Activated CD4-positive, alpha-beta T cell treated with anti-CD3 and anti-CD28 coated beads for 4 hours (primary cell): ENCODE measurements at regions not wholly inside any gene's neighbourhood (a gene's known extent, or its start where the extent isn't known, plus 50 kb on each side); places are given as distances from the start of the nearest gene placed in this dataset.
"Not testable (repeated sequence)": the region's sequence is repeated elsewhere in the genome, so short reads cannot be mapped to it uniquely, and the experiment has no call there.

Experiments
- DNase-seq, 2 donors: peaks; one replicate each; pipeline ENCODE4 v3.0.0-alpha.2; 2020

DNA sequence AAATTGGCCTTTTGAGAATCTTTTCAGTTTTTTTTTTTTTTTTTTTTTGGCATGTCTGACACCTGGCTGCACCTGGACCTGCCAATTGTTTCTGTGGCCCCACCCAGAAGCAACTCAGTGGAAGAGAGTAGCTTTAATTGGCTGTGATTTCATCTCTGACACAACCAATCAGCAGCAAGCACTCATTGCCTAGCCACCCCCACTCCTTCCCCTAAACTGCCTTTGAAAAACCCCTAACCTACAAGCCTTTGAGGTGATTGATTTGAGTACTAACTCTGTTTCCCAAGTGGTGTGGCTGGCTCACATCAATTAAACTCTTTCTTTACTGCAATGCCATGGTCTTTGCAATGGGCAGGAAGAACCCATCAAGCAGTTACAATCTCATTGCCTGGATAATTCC, 98.2 kb upstream of the CHORDC1 start:
- no peak for DNase-seq

DNA sequence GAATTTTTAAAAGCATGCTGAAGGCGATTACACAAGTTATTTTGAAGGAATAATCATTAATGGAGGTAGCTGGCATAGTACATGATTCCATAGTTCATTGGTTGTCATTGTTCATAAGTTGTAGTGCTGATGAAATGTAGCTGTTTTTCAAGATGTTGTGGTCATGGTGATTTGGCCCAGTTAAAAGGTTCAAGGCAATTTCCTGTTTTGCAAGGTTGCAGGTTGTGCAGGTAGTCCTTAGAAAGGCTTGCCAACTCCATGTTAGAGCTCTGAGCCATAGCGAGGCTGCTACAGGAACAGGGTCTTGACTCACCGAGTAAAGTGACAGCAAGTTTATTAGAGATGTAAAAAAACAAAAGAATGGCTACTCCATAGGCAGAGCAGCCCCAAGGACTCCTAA, 95.8 kb upstream of the CHORDC1 start:
- no peak for DNase-seq

DNA sequence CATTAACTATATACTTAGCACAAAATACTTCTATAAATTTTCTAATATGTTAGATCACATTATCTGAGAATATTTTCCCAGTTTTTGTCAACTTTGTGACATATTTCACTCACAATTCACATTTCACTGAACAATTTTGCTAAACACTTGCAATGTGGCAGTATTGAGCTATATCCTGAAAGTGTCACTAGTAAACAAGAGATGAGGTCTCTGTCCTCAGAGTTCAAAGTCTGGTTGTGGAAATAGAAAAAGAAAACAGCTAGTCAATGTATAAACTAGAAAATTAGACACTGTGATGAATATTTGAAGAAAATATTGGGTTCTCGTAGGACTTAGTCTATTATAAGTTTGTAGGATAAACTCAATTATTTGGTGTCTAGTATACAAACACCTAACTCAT, 87.4 kb upstream of the CHORDC1 start:
- no peak for DNase-seq

DNA sequence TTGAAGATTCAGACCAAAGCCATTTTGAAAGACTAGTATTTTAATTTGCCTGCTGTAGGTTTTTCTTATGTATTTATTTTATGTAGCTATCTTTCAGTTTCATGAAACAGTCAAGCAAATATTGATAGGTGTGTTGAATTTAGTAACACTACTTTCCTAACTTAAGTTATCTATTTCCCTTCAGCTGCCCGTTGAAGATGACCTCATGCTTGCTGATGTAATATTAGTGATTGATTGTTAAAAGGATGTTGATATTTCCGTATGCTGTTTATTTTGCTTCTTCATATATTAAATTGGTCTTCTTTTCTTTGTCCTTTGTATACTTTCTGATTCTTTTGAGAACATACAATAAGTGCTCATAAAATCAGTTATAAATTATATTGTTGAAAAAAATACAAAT, 86.8 kb upstream of the CHORDC1 start:
- no peak for DNase-seq

DNA sequence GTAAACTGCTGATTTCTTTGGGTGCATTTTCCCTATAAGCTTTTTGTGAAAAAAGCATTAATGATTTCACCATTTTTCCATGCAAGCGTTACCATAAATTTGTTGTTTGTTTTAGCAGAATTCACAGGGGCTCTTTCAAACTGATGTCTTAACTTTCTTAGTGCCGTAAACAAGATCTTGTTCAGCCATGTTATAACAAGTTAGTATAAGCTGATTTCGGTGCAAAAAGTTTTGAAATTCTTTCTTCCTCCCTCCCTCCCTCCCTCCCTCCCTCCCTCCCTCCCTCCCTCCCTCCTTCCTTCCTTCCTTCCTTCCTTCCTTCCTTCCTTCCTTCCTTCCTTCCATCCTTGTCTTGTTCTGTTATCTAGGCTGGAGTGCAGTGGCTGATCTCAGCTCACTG, 71.7 kb upstream of the CHORDC1 start:
- no peak for DNase-seq

DNA sequence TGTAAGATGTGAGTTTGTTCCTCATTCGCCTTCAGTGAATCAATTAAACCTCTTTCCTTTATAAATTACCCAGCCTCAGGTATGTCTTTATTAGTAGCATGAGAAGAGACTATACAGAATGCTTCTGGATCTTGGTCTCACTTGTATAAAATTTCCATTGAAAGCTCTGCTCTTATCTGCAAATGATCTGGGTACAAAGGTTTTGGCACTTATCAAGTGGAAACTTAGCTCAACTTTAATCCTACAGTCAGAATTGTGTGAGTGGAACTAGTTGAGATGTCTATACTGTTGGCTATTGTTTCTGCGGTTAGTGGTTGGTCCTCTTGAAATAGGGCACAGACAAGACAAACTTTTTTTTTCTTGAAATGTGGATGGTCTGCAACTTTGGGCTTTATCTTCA, 71.2 kb upstream of the CHORDC1 start:
- no peak for DNase-seq

DNA sequence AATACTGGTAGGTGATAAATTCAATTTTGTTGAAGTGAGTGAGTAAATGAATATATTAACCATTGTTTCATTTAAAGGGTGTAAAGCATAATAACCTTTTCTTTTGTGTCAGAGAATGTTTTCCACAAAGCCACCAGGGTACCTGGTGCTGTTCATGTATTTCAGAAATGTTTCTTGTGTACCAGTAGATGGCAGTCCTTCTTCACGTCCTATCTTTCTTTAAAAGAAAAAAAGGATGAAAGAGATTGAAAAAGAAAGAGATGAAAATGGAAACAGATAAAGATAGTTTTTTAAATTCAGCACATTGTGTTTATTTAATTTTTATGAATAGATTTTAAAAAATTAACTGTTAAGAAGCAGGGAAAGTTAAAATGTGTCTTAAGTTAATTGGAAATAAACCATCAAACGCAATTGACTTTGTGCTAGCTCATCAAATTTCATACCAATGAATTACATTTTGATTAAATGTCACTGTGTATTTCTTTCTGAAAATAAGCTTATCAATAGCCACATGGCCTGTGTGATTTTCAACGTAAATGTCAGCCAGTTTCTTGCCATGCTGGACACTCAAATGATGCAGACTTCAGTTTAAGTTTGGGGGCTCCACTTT, 65.5 kb upstream of the CHORDC1 start:
- DNase-seq = no peak

DNA sequence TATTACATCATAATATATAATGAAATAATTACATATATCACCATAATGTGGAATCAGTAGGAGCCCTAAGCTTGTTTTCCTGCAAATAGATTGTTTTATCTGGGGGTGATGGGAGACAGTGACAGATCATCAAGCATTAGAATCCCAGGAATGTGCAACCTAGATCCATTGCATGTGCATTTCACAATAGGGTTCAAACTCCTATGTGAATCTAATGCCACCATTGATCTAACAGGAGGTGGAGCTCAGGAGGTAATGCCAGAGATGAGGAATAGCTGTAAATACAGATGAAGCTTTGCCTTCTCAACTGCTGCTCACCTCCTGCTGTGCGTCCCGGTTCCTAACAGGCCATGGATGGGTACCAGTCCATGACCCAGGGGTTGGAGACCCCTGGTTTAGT, 63.8 kb upstream of the CHORDC1 start:
- DNase-seq = no peak

DNA sequence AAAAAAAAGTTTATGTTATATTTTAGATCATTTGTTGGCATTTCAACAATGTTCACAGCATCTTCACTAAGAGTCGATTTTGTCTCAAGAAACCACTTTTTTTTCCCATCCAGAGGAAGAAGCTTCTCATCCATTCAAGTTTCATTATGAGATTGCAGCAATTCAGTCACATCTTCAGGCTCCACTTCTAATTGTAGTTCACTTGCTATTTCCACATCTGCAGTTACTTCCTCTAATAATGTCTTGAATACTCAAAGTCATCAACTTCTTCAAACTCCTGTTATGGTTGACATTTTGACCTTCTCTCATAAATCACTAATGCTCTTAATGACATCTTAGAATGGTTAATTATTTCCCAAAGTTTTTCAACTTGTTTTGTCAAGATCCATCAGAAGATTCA, 61.3 kb upstream of the CHORDC1 start:
- no peak for DNase-seq

DNA sequence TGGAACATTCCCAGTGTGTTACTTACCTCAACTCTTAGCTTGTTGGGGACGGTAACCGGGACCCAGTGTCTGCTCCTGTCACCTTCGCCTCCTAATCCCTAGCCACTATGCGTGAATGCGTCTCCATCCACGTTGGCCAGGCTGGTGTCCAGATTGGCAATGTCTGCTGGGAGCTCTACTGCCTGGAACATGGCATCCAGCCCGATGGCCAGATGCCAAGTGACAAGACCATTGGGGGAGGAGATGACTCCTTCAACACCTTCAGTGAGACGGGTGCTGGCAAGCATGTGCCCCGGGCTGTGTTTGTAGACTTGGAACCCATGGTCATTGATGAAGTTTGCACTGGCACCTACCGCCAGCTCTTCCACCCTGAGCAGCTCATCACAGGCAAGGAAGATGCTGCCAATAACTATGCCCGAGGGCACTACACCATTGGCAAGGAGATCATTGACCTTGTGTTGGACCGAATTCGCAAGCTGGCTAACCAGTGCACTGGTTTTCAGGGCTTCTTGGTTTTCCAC, 59.8 kb upstream of the CHORDC1 start:
- not testable (repeated sequence) for DNase-seq

DNA sequence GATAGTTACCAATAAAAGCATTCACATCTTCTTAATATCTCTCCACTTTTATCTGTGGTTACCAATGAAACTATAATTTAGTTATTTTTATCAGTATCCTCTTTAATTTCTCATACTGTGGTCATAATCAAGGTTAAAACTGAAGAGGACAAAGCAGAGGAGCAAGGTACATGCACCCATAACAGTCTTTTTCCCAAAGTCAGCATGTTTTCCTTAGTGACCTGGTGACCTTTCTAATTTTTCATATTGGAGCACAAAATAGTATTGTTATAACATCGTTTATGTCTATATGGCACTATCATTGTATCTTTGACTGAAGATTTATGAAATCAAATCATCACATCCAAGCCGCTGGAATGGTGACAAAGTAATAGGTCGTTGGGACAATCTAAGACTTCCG, 51.5 kb upstream of the CHORDC1 start:
- no peak for DNase-seq
